ENCODE measurements at regions not wholly inside any gene's neighbourhood (a gene's known extent, or its start where the extent isn't known, plus 50 kb on each side); places are given as distances from the start of the nearest gene placed in this dataset.
"Not testable (repeated sequence)": the region's sequence is repeated elsewhere in the genome, so short reads cannot be mapped to it uniquely, and the experiment has no call there.

DNA sequence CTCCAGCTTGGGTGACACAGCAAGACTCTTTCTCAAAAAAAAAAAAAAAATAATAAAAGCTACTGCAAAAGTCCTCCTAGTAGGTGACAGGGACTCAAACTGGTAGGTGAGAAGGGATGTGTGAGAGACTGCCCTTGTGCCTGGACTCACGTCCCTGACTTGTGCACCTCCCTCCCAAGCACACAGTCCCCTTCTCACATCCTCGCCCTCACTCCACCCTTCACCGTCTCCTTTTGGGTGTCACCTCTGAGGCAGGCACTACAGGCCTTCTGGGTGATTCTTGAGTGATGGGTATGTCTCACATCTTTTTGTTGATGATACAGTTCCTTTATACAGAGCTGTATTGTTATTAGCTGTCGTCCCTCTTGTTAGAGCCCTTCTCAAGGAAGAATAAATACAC lies 170.5 kb downstream of the TM9SF2 start:
- Mint-ChIP-seq H3K4me1 (peaks cover 22% of the 10 kb centered on the region in 2 experiments), H3K27ac (no peak overlapping the region; a peak in 1 of 7 replicates), H3K27me3 (ENCODE audit: low read depth) (no peaks in the 10 kb centered on the region; the same call in 1 of the 2 replicates), H3K9me3 (no peaks in the 10 kb centered on the region), H3K4me3 (no peak overlapping the region), H3K36me3 (ENCODE audit: insufficient read depth in 1 of 3, low read depth in 3 of 3) (no peaks in the 10 kb centered on the region; a peak in 3 of 7 replicates)
- Histone ChIP-seq H3K56ac (ENCODE audit: insufficient read length, low read depth, low read length) (no peak overlapping the region), H2BK5ac (ENCODE audit: insufficient read length, low read length) (peak overlapping the region; percentile 77), H2BK12ac (ENCODE audit: insufficient read length, low read depth, low read length) (no peak overlapping the region), H2BK20ac (ENCODE audit: low read depth, low read length, poor library complexity, severe bottlenecking) (no peak overlapping the region), H3K9ac (ENCODE audit: extremely low read depth, insufficient read length, low read length) (no peak overlapping the region), H3K4me1 (ENCODE audit: insufficient read depth, low read length) (no peaks in the 10 kb centered on the region; the same call in 1 of the 2 replicates), H3K9me3 (ENCODE audit: control insufficient read depth, low read depth, low read length) (no peaks in the 10 kb centered on the region), H2AFZ (ENCODE audit: low read length) (no peak overlapping the region), H3K27me3 (ENCODE audit: insufficient read depth, low read length) (no peaks in the 10 kb centered on the region), H3T11ph (ENCODE audit: low read length) (no peak overlapping the region), H3K4ac (ENCODE audit: low read depth, low read length) (no peak overlapping the region), H3K4me2 (ENCODE audit: insufficient read depth, insufficient read length, low read length) (no peak overlapping the region), H3K27ac (ENCODE audit: insufficient read length, low read depth, low read length) (no peak overlapping the region), H3K18ac (ENCODE audit: insufficient read length, low read depth, low read length) (no peak overlapping the region), H3K23ac (ENCODE audit: insufficient read length, low read depth, low read length) (no peak overlapping the region), H2BK15ac (ENCODE audit: low read depth, low read length) (no peak overlapping the region), H3K79me2 (ENCODE audit: insufficient read depth, low read length) (no peaks in the 10 kb centered on the region), H3K14ac (ENCODE audit: insufficient read depth, low read length) (no peak overlapping the region), H4K20me1 (ENCODE audit: control insufficient read depth, insufficient read depth, insufficient read length) (no peaks in the 10 kb centered on the region), H2BK120ac (ENCODE audit: low read depth, low read length, poor library complexity, severe bottlenecking) (no peak overlapping the region), H4K8ac (replicated peaks; ENCODE audit: insufficient read length, low read depth, low read length) (no peak overlapping the region), H4K5ac (ENCODE audit: insufficient read length, low read depth, low read length) (no peak overlapping the region), H2AK5ac (ENCODE audit: insufficient read length, low read length) (no peak overlapping the region), H4K91ac (ENCODE audit: insufficient read length, low read depth, low read length) (no peak overlapping the region), H3K79me1 (ENCODE audit: insufficient read depth, low read depth, low read length, poor library complexity, severe bottlenecking) (no peaks in the 10 kb centered on the region), H3K23me2 (ENCODE audit: insufficient read length, low read depth, low read length, poor library complexity, severe bottlenecking) (no peaks in the 10 kb centered on the region)
- TF ChIP-seq, protein P1, sequence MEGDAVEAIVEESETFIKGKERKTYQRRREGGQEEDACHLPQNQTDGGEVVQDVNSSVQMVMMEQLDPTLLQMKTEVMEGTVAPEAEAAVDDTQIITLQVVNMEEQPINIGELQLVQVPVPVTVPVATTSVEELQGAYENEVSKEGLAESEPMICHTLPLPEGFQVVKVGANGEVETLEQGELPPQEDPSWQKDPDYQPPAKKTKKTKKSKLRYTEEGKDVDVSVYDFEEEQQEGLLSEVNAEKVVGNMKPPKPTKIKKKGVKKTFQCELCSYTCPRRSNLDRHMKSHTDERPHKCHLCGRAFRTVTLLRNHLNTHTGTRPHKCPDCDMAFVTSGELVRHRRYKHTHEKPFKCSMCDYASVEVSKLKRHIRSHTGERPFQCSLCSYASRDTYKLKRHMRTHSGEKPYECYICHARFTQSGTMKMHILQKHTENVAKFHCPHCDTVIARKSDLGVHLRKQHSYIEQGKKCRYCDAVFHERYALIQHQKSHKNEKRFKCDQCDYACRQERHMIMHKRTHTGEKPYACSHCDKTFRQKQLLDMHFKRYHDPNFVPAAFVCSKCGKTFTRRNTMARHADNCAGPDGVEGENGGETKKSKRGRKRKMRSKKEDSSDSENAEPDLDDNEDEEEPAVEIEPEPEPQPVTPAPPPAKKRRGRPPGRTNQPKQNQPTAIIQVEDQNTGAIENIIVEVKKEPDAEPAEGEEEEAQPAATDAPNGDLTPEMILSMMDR (conservative IDR thresholded peaks at IDR 0.05): no peak
- no peak for DNase-seq
- WGBS (ENCODE audit: extremely low coverage, insufficient read length, low lambda C conversion rate): no CpG with 5 or more reads among the region's 4 CpGs

DNA sequence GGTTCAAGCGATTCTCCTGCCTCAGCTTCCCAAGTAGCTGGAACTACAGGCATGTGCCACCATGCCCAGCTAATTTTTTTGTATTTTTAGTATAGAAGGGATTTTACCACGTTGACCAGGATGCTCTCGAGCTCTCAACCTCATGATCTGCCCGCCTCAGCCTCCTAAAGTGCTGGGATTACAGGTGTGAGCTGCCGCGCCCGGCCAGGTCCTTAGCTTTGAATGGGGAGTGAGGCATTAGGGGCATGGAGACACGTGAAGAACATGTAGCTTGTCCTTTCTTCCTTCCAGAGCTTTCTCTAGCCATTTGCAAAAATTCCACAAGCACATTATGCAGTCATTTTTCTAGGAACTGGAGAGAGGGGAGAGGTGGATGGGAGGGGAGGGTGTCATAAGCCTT lies 167.8 kb downstream of the TM9SF2 start:
- Mint-ChIP-seq H3K4me1 (peaks cover 33 to 36% of the 10 kb centered on the region in 2 experiments), H3K27ac (peak overlapping the region in 2 of 3 experiments; percentile 25 to 45; a peak in 2 of 7 replicates)
- not testable (repeated sequence) for H4K5ac ChIP-seq (ENCODE audit: insufficient read length, low read depth, low read length); H4K20me1 ChIP-seq (ENCODE audit: control insufficient read depth, insufficient read depth, insufficient read length); H3T11ph ChIP-seq (ENCODE audit: low read length); H3K27me3 ChIP-seq (ENCODE audit: insufficient read depth, low read length); H3K9ac ChIP-seq (ENCODE audit: extremely low read depth, insufficient read length, low read length); DNase-seq; H3K18ac ChIP-seq (ENCODE audit: insufficient read length, low read depth, low read length); H2BK5ac ChIP-seq (ENCODE audit: insufficient read length, low read length); H3K27ac ChIP-seq (ENCODE audit: insufficient read length, low read depth, low read length); H4K91ac ChIP-seq (ENCODE audit: insufficient read length, low read depth, low read length); H4K8ac ChIP-seq (replicated peaks; ENCODE audit: insufficient read length, low read depth, low read length); H3K36me3 Mint-ChIP-seq (ENCODE audit: insufficient read depth in 1 of 3, low read depth in 3 of 3); H3K14ac ChIP-seq (ENCODE audit: insufficient read depth, low read length); H3K56ac ChIP-seq (ENCODE audit: insufficient read length, low read depth, low read length); H3K9me3 ChIP-seq (ENCODE audit: control insufficient read depth, low read depth, low read length); H2BK12ac ChIP-seq (ENCODE audit: insufficient read length, low read depth, low read length); H2AFZ ChIP-seq (ENCODE audit: low read length); H3K27me3 Mint-ChIP-seq (ENCODE audit: low read depth); H2BK20ac ChIP-seq (ENCODE audit: low read depth, low read length, poor library complexity, severe bottlenecking); H3K23ac ChIP-seq (ENCODE audit: insufficient read length, low read depth, low read length); H3K79me2 ChIP-seq (ENCODE audit: insufficient read depth, low read length); H3K4ac ChIP-seq (ENCODE audit: low read depth, low read length); H3K4me2 ChIP-seq (ENCODE audit: insufficient read depth, insufficient read length, low read length); H3K4me1 ChIP-seq (ENCODE audit: insufficient read depth, low read length); H3K23me2 ChIP-seq (ENCODE audit: insufficient read length, low read depth, low read length, poor library complexity, severe bottlenecking); H2BK120ac ChIP-seq (ENCODE audit: low read depth, low read length, poor library complexity, severe bottlenecking); H2BK15ac ChIP-seq (ENCODE audit: low read depth, low read length); H3K79me1 ChIP-seq (ENCODE audit: insufficient read depth, low read depth, low read length, poor library complexity, severe bottlenecking); H3K4me3 Mint-ChIP-seq; H3K9me3 Mint-ChIP-seq; H2AK5ac ChIP-seq (ENCODE audit: insufficient read length, low read length)
- no CpG with 5 or more reads among the region's 8 CpGs for WGBS (ENCODE audit: extremely low coverage, insufficient read length, low lambda C conversion rate)

Measured in H9 (cell line).